T-cell (primary cell): ENCODE measurements at regions not wholly inside any gene's neighbourhood (a gene's known extent, or its start where the extent isn't known, plus 50 kb on each side); places are given as distances from the start of the nearest gene placed in this dataset.
"Not testable (repeated sequence)": the region's sequence is repeated elsewhere in the genome, so short reads cannot be mapped to it uniquely, and the experiment has no call there.

Experiments
- ATAC-seq, 4 experiments: fragments of 200-7000 bp in 3 of 4; fragments of 150-1000 bp in 1 of 4; cut with Tn5 transposase; replicated peaks in 1 of 4; 1 replicate in 3 of 4; 2 replicates in 1 of 4; pipeline ENCODE4 v1.10.0; 2021; ENCODE audit warnings: moderate library complexity in 3 of 4, mild to moderate bottlenecking in 2 of 4, moderate number of reproducible peaks in 1 of 4
- CTCF ChIA-PET, 2 donors: fragments of 300-600 bp; sonication (Branson Sonifier 250); formaldehyde crosslinking; loops; one replicate each; lab custom pipeline; 2022; ENCODE audit warnings: antibody characterized with exemption in 2 of 2; lab: Charles Lee
- POLR2A ChIA-PET, 2 donors: fragments of 300-600 bp; sonication (Branson Sonifier 250); formaldehyde crosslinking; loops; one replicate each; lab custom pipeline; 2022; ENCODE audit warnings: antibody characterized with exemption in 2 of 2; lab: Charles Lee
- DNase-seq, 35 experiments: peaks; one replicate each; pipeline versions ENCODE4 v3.0.0 to v3.0.0-alpha.2; 2013 to 2023
- H3K27ac ChIP-seq: one replicate; pipeline ENCODE4 v1.5.1; 2013; ENCODE audit warnings: low read length
- H3K27me3 ChIP-seq, 2 experiments: replicated peaks in 1 of 2; 1 replicate in 1 of 2; 2 replicates in 1 of 2; pipeline versions ENCODE4 v1.6.1 to v1.7.0; 2013; ENCODE audit warnings: low read length in 1 of 2, mixed read lengths in 1 of 2; ENCODE audit not compliant: control insufficient read depth in 2 of 2, insufficient read depth in 2 of 2; ENCODE audit errors: extremely low read depth in 1 of 2
- H3K36me3 ChIP-seq, 2 donors: 1 replicate in 1 of 2; 2 replicates in 1 of 2; pipeline versions ENCODE4 v1.6.1 to v1.7.0; 2013; ENCODE audit warnings: low read length in 1 of 2; ENCODE audit not compliant: control insufficient read depth in 2 of 2, insufficient read depth in 1 of 2; ENCODE audit errors: extremely low read depth in 1 of 2
- H3K4me1 ChIP-seq, 2 experiments: 1 replicate in 1 of 2; 2 replicates in 1 of 2; pipeline versions ENCODE4 v1.6.1 to v1.7.0; 2013; ENCODE audit warnings: low read length in 2 of 2, mixed read lengths in 1 of 2; ENCODE audit not compliant: insufficient read depth in 2 of 2, control insufficient read depth in 1 of 2; ENCODE audit errors: extremely low read depth in 1 of 2
- H3K4me3 ChIP-seq, 2 donors: 1 replicate in 1 of 2; 2 replicates in 1 of 2; pipeline versions ENCODE4 v1.5.1 to v1.7.0; 2013; ENCODE audit warnings: mild to moderate bottlenecking in 2 of 2, low read length in 1 of 2, moderate library complexity in 1 of 2; ENCODE audit not compliant: control insufficient read depth in 1 of 2; ENCODE audit errors: extremely low read depth in 1 of 2
- H3K9me3 ChIP-seq: 2 replicates; pipeline ENCODE4 v1.7.0; 2013
- H3K27ac Mint-ChIP-seq, 2 donors: one replicate each; pipeline ENCODE4 v1.8.0; 2020 to 2021; ENCODE audit warnings: mild to moderate bottlenecking in 2 of 2, mixed read lengths in 2 of 2
- H3K27me3 Mint-ChIP-seq, 2 donors: one replicate each; pipeline ENCODE4 v1.8.0; 2021 to 2022; ENCODE audit warnings: mixed read lengths in 2 of 2
- H3K36me3 Mint-ChIP-seq: one replicate; pipeline ENCODE4 v1.8.0; 2021; ENCODE audit warnings: mixed read lengths
- H3K4me1 Mint-ChIP-seq, 3 donors: one replicate each; pipeline ENCODE4 v1.8.0; 2020 to 2022; ENCODE audit warnings: mixed read lengths in 3 of 3, mild to moderate bottlenecking in 1 of 3
- H3K4me3 Mint-ChIP-seq, 3 donors: one replicate each; pipeline ENCODE4 v1.8.0; 2020 to 2022; ENCODE audit warnings: mild to moderate bottlenecking in 3 of 3, mixed read lengths in 3 of 3, moderate library complexity in 3 of 3
- H3K9me3 Mint-ChIP-seq, 3 donors: one replicate each; pipeline ENCODE4 v1.8.0; 2020 to 2022; ENCODE audit warnings: mixed read lengths in 3 of 3
- WGBS: methylation state at CpG from one replicate; pipeline ENCODE4 v1.1.5; 2013; ENCODE audit warnings: missing lambda C conversion rate; ENCODE audit not compliant: insufficient coverage; 5-methylcytosine and 5-hydroxymethylcytosine counted together

GRCh38 chr2:179336782-179337534 lies 72.3 kb upstream of the SESTD1 start:
- 82% methylated on average over 2 of the region's 4 CpGs for WGBS
- ChIA-PET CTCF (no interaction called here), POLR2A (no interaction called here)
- peaks cover 0 to 3% (median 0%) of the 10 kb centered on the region in 3 donors for H3K4me1 Mint-ChIP-seq
- no peaks in the 10 kb centered on the region for H3K36me3 ChIP-seq
- H3K27ac ChIP-seq: no peak overlapping the region
- H3K4me1 ChIP-seq: no peaks in the 10 kb centered on the region
- H3K36me3 Mint-ChIP-seq: no peaks in the 10 kb centered on the region
- DNase-seq: no peak
- no peak overlapping the region for H3K4me3 ChIP-seq
- no peak for ATAC-seq
- H3K27me3 Mint-ChIP-seq: peaks cover 0 to 5% of the 10 kb centered on the region in 2 donors
- no peaks in the 10 kb centered on the region for H3K9me3 ChIP-seq
- no peak overlapping the region for H3K27ac Mint-ChIP-seq
- H3K4me3 Mint-ChIP-seq: no peak overlapping the region
- H3K27me3 ChIP-seq: no peaks in the 10 kb centered on the region
- no peaks in the 10 kb centered on the region for H3K9me3 Mint-ChIP-seq

DNA sequence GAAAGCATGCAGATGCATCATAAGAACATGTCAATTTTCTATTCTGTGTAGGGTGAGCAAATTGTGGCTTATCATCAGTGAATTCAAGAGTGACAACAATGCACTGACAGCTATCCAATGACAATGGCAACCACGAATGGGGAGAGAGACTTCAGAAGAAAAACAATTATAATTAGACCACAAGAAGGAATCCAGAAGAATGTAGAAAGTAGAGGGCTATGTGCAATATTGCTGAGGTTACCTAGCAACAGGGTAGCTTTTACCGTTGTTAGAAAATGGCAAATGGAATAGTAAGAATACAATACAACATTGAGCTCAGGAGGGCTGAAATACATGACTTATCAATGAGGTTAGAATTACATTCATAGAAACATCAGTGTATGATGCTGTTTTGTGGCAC lies 71.1 kb upstream of the SESTD1 start:
- Histone ChIP-seq H3K4me1 (no peaks in the 10 kb centered on the region), H3K27ac (no peak overlapping the region), H3K27me3 (no peaks in the 10 kb centered on the region), H3K9me3 (no peaks in the 10 kb centered on the region), H3K36me3 (no peaks in the 10 kb centered on the region), H3K4me3 (no peak overlapping the region)
- POLR2A ChIA-PET: no interaction called here
- H3K36me3 Mint-ChIP-seq: no peaks in the 10 kb centered on the region
- DNase-seq (no peak), ATAC-seq (no peak)
- CTCF ChIA-PET: no interaction called here
- H3K27ac Mint-ChIP-seq: no peak overlapping the region
- H3K9me3 Mint-ChIP-seq: no peaks in the 10 kb centered on the region
- WGBS: no CpG with 5 or more reads among the region's 2 CpGs
- H3K4me3 Mint-ChIP-seq: no peak overlapping the region
- peaks cover 0 to 3% (median 0%) of the 10 kb centered on the region in 3 donors for H3K4me1 Mint-ChIP-seq
- H3K27me3 Mint-ChIP-seq: peaks cover 0 to 5% of the 10 kb centered on the region in 2 donors

DNA sequence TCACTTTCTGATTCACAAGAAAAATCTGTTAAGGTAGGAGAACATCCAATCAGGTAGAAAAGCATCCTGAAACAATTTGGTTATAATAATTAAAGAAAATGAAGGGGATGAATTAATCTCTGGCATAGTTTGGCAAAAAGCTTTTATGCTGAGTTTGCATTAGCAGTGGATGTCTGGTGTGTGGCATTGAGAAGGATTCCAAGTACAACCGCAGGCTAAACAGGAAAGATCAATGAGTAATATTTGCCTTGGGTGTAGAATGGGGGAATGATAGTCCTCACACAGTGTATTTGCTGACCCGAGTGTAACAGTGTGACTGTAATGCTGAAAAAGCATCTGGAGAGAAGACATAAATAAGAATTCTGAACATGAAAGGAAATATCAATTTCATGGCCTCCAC lies 68.3 kb upstream of the SESTD1 start:
- H3K27ac ChIP-seq: no peak overlapping the region
- CTCF ChIA-PET: no interaction called here
- POLR2A ChIA-PET: no interaction called here
- no peaks in the 10 kb centered on the region for H3K36me3 ChIP-seq
- no peaks in the 10 kb centered on the region for H3K9me3 ChIP-seq
- Mint-ChIP-seq H3K27me3 (peaks cover 0 to 5% of the 10 kb centered on the region in 2 donors), H3K9me3 (peaks cover 0 to 6% (median 0%) of the 10 kb centered on the region in 3 donors), H3K4me1 (peaks cover 0 to 3% (median 0%) of the 10 kb centered on the region in 3 donors), H3K27ac (no peak overlapping the region), H3K4me3 (no peak overlapping the region), H3K36me3 (no peaks in the 10 kb centered on the region)
- H3K4me1 ChIP-seq: no peaks in the 10 kb centered on the region
- no peaks in the 10 kb centered on the region for H3K27me3 ChIP-seq
- no peak overlapping the region for H3K4me3 ChIP-seq
- no peak for ATAC-seq
- no peak for DNase-seq
- 81% methylated on average over 2 of the region's 2 CpGs for WGBS

DNA sequence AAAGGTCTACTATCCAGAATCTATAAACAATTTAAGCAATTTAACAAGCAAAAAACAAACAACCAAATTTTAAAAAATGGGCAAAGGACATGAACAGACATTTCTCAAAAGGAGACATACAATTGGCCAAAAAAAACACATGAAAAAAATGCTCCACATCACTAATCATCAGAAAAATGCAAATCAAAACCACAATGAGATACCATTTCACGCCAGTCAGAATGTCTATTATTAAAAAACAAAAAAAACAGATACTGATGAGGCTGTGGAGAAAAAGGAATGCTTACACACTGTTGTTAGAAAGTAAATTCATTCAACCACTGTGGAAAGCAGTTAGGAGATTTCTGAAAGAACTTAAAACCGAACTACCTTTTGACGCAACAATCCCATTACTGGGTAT lies 66.4 kb upstream of the SESTD1 start:
- Mint-ChIP-seq H3K4me1 (peaks cover 0 to 3% (median 0%) of the 10 kb centered on the region in 3 donors), H3K27ac (no peak overlapping the region), H3K4me3 (no peak overlapping the region), H3K27me3 (peaks cover 0 to 5% of the 10 kb centered on the region in 2 donors), H3K9me3 (peaks cover 0 to 6% (median 0%) of the 10 kb centered on the region in 3 donors), H3K36me3 (no peaks in the 10 kb centered on the region)
- no peak overlapping the region for H3K27ac ChIP-seq
- H3K4me1 ChIP-seq: no peaks in the 10 kb centered on the region
- ATAC-seq: no peak
- no peaks in the 10 kb centered on the region for H3K36me3 ChIP-seq
- CTCF ChIA-PET: no interaction called here
- DNase-seq: no peak
- H3K9me3 ChIP-seq: no peaks in the 10 kb centered on the region
- POLR2A ChIA-PET: no interaction called here
- no CpG with 5 or more reads among the region's 3 CpGs for WGBS
- no peak overlapping the region for H3K4me3 ChIP-seq
- no peaks in the 10 kb centered on the region for H3K27me3 ChIP-seq

GRCh38 chr2:179322289-179322688 lies 57.7 kb upstream of the SESTD1 start:
- no peak overlapping the region for H3K4me3 ChIP-seq
- Mint-ChIP-seq H3K9me3 (peaks cover 0 to 4% (median 4%) of the 10 kb centered on the region in 3 donors), H3K27me3 (peaks cover 1 to 7% of the 10 kb centered on the region in 2 donors), H3K36me3 (no peaks in the 10 kb centered on the region), H3K27ac (no peak overlapping the region), H3K4me1 (no peaks in the 10 kb centered on the region), H3K4me3 (no peak overlapping the region)
- no peaks in the 10 kb centered on the region for H3K9me3 ChIP-seq
- H3K27me3 ChIP-seq: no peaks in the 10 kb centered on the region
- ChIA-PET POLR2A (no interaction called here), CTCF (no interaction called here)
- no peak overlapping the region for H3K27ac ChIP-seq
- H3K4me1 ChIP-seq: no peaks in the 10 kb centered on the region
- 67% methylated on average over 2 of the region's 5 CpGs for WGBS
- ATAC-seq (no peak), DNase-seq (no peak)
- no peaks in the 10 kb centered on the region for H3K36me3 ChIP-seq

GRCh38 chr2:179321034-179321433 lies 56.4 kb upstream of the SESTD1 start:
- H3K27ac ChIP-seq, H3K36me3 Mint-ChIP-seq, POLR2A ChIA-PET, H3K4me1 ChIP-seq, H3K27me3 ChIP-seq, ATAC-seq, H3K4me3 ChIP-seq, H3K36me3 ChIP-seq, DNase-seq, H3K4me3 Mint-ChIP-seq, H3K9me3 Mint-ChIP-seq, H3K9me3 ChIP-seq, H3K27ac Mint-ChIP-seq, CTCF ChIA-PET, H3K4me1 Mint-ChIP-seq: not testable (repeated sequence)
- H3K27me3 Mint-ChIP-seq: peaks cover 1 to 15% of the 10 kb centered on the region in 2 donors
- WGBS: no CpG with 5 or more reads among the region's 3 CpGs
